Right atrium auricular region (tissue), 2 donors: ENCODE measurements at regions not wholly inside any gene's neighbourhood (a gene's known extent, or its start where the extent isn't known, plus 50 kb on each side); places are given as distances from the start of the nearest gene placed in this dataset.

Experiments
- DNase-seq: peaks from one replicate; pipeline ENCODE4 v3.0.0-alpha.2; 2019; ENCODE audit warnings: low spot score
- H3K27ac ChIP-seq, 2 donors: fragments of 200-600 bp; sonication (generic); 1 replicate in 1 of 2; 2 replicates in 1 of 2; pipeline ENCODE4 v1.5.1; 2016 to 2019
- H3K27me3 ChIP-seq, 2 donors: fragments of 200-600 bp; sonication (generic); one replicate each; pipeline versions ENCODE4 v1.5.1 to v1.6.0; 2017 to 2019
- H3K36me3 ChIP-seq: fragments of 200-600 bp; sonication (generic); one replicate; pipeline ENCODE4 v1.5.1; 2016
- H3K4me1 ChIP-seq, 2 donors: fragments of 200-600 bp; sonication (generic); one replicate each; pipeline versions ENCODE4 v1.5.1 to v1.6.0; 2017 to 2019
- H3K4me3 ChIP-seq, 2 donors: fragments of 200-600 bp; sonication (generic); 1 replicate in 1 of 2; 2 replicates in 1 of 2; pipeline ENCODE4 v1.5.1; 2017 to 2019; ENCODE audit warnings: mild to moderate bottlenecking in 1 of 2, moderate library complexity in 1 of 2
- H3K9me3 ChIP-seq, 2 donors: fragments of 200-600 bp; sonication (generic); one replicate each; pipeline ENCODE4 v1.5.1; 2019
- CTCF ChIP-seq, 2 donors: fragments of 200-600 bp; sonication (generic); IDR thresholded peaks; one replicate each; pipeline ENCODE4 v1.5.1; 2019; ENCODE audit warnings: antibody characterized with exemption in 2 of 2

DNA sequence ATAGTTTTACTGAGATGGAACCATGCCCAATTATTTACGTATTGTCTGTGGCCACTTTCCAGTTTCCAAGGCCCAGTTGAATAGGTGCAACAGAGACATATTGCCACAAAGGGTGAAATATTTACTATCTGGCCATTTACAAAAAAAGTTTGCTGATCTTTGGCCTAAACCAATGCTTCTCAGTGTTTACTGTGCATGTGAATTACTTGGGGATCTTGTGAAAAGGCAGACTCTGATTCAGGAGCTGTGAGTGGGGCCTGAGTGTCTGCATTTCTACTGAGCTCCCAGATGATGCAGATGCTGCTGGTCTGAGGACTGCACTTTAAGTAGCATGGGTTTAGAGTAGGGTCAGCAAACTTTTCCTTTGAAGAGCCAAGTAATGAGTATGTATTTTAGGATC is 94.1 kb upstream of the PDE5A start:
- Histone ChIP-seq H3K36me3 (no peaks in the 10 kb centered on the region), H3K4me1 (peaks cover 0 to 6% of the 10 kb centered on the region in 2 donors), H3K27me3 (no peaks in the 10 kb centered on the region), H3K4me3 (no peak overlapping the region), H3K27ac (no peak overlapping the region), H3K9me3 (peaks cover 0 to 15% of the 10 kb centered on the region in 2 donors)
- DNase-seq = no peak
- TF ChIP-seq CTCF (IDR thresholded peaks at IDR 0.05) = no peak

- no peak for TF ChIP-seq CTCF (IDR thresholded peaks at IDR 0.05)
- no peaks in the 10 kb centered on the region for H3K36me3 ChIP-seq
- H3K4me3 ChIP-seq = no peak overlapping the region
Observed at GRCh38 chr4:119721878-119722277, 93.3 kb upstream of the PDE5A start.

DNA sequence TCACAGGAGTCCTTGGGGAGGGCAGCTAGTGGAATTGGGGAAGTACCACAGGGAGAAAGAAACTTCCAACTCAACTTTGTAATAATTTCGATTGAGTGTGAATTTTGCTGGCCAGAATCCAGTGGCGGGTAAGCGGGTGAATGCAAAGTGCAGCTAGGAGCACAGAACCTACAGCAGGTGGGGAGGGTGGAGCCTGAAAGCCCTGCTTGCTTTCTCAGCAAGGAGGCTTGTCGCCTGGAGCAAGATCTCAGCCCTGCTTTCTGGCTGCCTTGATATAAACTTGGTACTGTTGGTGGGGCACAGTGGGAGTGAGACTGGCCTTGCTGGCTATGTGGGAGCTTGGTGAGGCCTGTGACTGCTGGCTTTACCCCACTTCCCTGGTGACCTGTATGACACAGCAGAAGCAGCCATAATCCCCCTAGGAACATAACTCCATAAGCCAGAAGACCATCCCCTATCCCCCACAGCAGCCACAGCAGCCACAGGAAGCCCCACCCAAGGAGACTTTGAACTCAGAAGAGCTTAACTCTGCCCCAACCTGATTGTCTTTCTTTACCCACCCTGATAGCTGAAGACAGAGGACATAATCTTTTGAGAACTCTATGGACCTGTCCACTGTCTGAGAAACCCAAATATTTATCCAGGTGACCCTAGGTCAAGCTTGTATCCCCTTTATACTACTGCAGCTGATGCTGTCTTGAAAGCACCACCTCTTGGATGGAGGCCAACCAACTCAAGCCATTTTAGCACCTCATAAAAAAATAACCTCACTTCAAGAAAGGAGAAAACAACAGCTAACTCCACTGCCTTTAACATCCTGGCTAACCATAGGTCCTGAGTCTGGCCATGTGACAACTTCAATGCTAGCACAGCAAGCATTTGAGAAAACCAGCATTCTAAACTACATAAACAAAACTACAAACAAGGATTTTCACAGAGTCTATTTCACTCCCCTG is 87.2 kb upstream of the PDE5A start:
- TF ChIP-seq CTCF (IDR thresholded peaks at IDR 0.05) = no peak
- no peak overlapping the region for H3K4me3 ChIP-seq

More at GRCh38 chr4:119721878-119722277, 93.3 kb upstream of the PDE5A start:
- Histone ChIP-seq H3K27ac (no peak overlapping the region), H3K9me3 (peaks cover 0 to 23% of the 10 kb centered on the region in 2 donors), H3K27me3 (no peaks in the 10 kb centered on the region), H3K4me1 (peaks cover 0 to 6% of the 10 kb centered on the region in 2 donors)
- DNase-seq = no peak

DNA sequence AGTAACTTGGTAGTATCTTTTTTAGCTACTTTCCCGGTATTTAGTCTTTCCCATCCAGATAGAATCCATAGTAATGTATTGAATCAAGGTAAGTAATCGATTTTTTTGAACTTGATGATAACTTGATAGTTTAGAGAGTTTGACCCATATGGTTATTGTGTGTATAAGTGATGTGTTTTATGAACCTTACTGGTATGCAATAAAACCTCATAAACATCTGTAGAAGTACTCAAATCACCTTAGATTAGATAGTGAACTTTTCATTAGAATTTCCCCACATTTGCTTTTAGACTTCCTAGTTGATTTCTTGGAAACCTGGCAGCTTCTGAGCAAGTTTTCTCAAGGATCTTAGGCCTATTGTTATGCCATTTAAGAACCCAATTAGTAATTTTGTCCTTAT is 80.8 kb upstream of the PDE5A start:
- no peak overlapping the region for H3K4me3 ChIP-seq
- H3K36me3 ChIP-seq = no peaks in the 10 kb centered on the region
- H3K27ac ChIP-seq = no peak overlapping the region
- no peaks in the 10 kb centered on the region for H3K4me1 ChIP-seq
- H3K27me3 ChIP-seq = no peaks in the 10 kb centered on the region
- TF ChIP-seq CTCF (IDR thresholded peaks at IDR 0.05) = no peak
- no peaks in the 10 kb centered on the region for H3K9me3 ChIP-seq
- DNase-seq = no peak

More for the DNA sequence above, 87.2 kb upstream of the PDE5A start:
- no peak for DNase-seq
- H3K9me3 ChIP-seq = peaks cover 0 to 30% of the 10 kb centered on the region in 2 donors
- H3K36me3 ChIP-seq = no peaks in the 10 kb centered on the region
- no peak overlapping the region for H3K27ac ChIP-seq
- H3K4me1 ChIP-seq = no peaks in the 10 kb centered on the region
- H3K27me3 ChIP-seq = no peaks in the 10 kb centered on the region

DNA sequence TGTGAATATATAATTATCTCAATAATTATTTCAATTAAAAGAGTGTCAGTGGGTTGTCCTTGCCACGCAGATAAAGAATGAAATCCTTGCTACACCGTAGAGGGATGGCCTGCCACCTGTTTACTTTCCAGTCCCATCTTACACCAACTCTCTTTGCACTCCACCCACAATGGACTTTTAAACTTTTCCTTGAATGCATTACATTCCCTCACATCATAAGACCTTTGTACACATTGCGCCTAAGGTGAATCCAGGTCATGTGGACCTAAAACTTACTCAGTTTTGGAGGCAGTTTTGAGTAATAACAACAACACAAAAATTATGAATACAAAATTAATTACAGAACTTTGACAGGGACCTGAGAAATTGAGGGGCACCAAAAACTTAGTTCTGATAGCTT is 78.7 kb upstream of the PDE5A start:
- no peak for TF ChIP-seq CTCF (IDR thresholded peaks at IDR 0.05)
- Histone ChIP-seq H3K36me3 (no peaks in the 10 kb centered on the region), H3K9me3 (no peaks in the 10 kb centered on the region), H3K27ac (no peak overlapping the region), H3K27me3 (no peaks in the 10 kb centered on the region), H3K4me1 (no peaks in the 10 kb centered on the region), H3K4me3 (no peak overlapping the region)
- DNase-seq = no peak
